OCI-LY1 (cell line): ENCODE measurements at regions not wholly inside any gene's neighbourhood (a gene's known extent, or its start where the extent isn't known, plus 50 kb on each side); places are given as distances from the start of the nearest gene placed in this dataset.

Experiments used
- H2AFZ ChIP-seq: fragments of 200-600 bp; sonication (generic), shearing (Covaris generic); 2 replicates; pipeline ENCODE4 v1.6.0; 2014; ENCODE audit warnings: antibody characterized with exemption, mild to moderate bottlenecking, low read length
- H3F3A ChIP-seq: fragments of 200-600 bp; sonication (generic), shearing (Covaris generic); 2 replicates; pipeline ENCODE4 v1.6.0; 2014; ENCODE audit warnings: mild to moderate bottlenecking, antibody characterized with exemption, low read length, moderate library complexity; ENCODE audit not compliant: insufficient read depth
- H3K27ac ChIP-seq: fragments of 200-600 bp; sonication (generic); 2 replicates; pipeline ENCODE4 v1.5.1; 2014; ENCODE audit warnings: low read length, mixed run types, mild to moderate bottlenecking, low read depth; ENCODE audit not compliant: poor library complexity, severe bottlenecking
- H3K27me3 ChIP-seq: fragments of 200-600 bp; sonication (generic); 2 replicates; pipeline ENCODE4 v1.6.0; 2014; ENCODE audit warnings: antibody characterized with exemption, mild to moderate bottlenecking, low read length, moderate library complexity; ENCODE audit not compliant: insufficient read depth
- H3K36me3 ChIP-seq: fragments of 200-600 bp; sonication (generic); 2 replicates; pipeline ENCODE4 v1.6.1; 2014; ENCODE audit warnings: mild to moderate bottlenecking, antibody characterized with exemption, low read length, moderate library complexity, mixed read lengths; ENCODE audit not compliant: insufficient read depth
- H3K4me1 ChIP-seq: fragments of 200-600 bp; sonication (generic); 2 replicates; pipeline ENCODE4 v1.5.1; 2014; ENCODE audit warnings: mild to moderate bottlenecking, low read length, moderate library complexity; ENCODE audit not compliant: insufficient read depth, severe bottlenecking
- H3K4me2 ChIP-seq: fragments of 200-600 bp; sonication (generic), shearing (Covaris generic); 2 replicates; pipeline ENCODE4 v1.6.1; 2014; ENCODE audit warnings: low read length
- H3K4me3 ChIP-seq: fragments of 200-600 bp; sonication (generic); 2 replicates; pipeline ENCODE4 v1.5.1; 2014; ENCODE audit warnings: low read length, low read depth, mild to moderate bottlenecking, mixed read lengths; ENCODE audit not compliant: poor library complexity, severe bottlenecking
- H3K79me2 ChIP-seq: fragments of 200-600 bp; shearing (Covaris generic); 2 replicates; pipeline ENCODE4 v1.6.1; 2016; ENCODE audit warnings: mixed run types, low read length, mixed read lengths; ENCODE audit not compliant: insufficient read depth
- H3K9ac ChIP-seq: fragments of 200-600 bp; sonication (generic), shearing (Covaris generic); 2 replicates; pipeline ENCODE4 v1.6.1; 2014; ENCODE audit warnings: mild to moderate bottlenecking, low read length, mixed read lengths
- H3K9me2 ChIP-seq: fragments of 200-600 bp; sonication (generic), shearing (Covaris generic); 2 replicates; pipeline ENCODE4 v1.6.1; 2014; ENCODE audit warnings: low read depth, mild to moderate bottlenecking, low read length, mixed read lengths
- H3K9me3 ChIP-seq: fragments of 200-600 bp; shearing (Covaris generic); 2 replicates; pipeline ENCODE4 v1.6.1; 2014; ENCODE audit warnings: low read length, mixed read lengths
- H4K20me1 ChIP-seq: fragments of 200-600 bp; sonication (generic), shearing (Covaris generic); 2 replicates; pipeline ENCODE4 v1.6.0; 2016; ENCODE audit warnings: mild to moderate bottlenecking, low read length; ENCODE audit not compliant: insufficient read depth
- EZH2 ChIP-seq: fragments of 200-600 bp; sonication (generic), shearing (Covaris generic); IDR thresholded peaks from 2 replicates; pipeline ENCODE4 v1.8.0; 2017; ENCODE audit warnings: borderline replicate concordance, mixed run types, mild to moderate bottlenecking, antibody characterized with exemption, low read length, moderate library complexity, mixed read lengths
- TF ChIP-seq, protein P1 (sequence below): fragments of 200-600 bp; sonication (generic), shearing (Covaris generic); IDR thresholded peaks from 2 replicates; pipeline ENCODE4 v1.5.1; 2017; ENCODE audit warnings: mild to moderate bottlenecking, antibody characterized with exemption, low read length, moderate library complexity, mixed read lengths

GRCh38 chr4:175346376-175346775 is 428.2 kb downstream of the ADAM29 start:
- no peaks in the 10 kb centered on the region for H3K36me3 ChIP-seq
- TF ChIP-seq, protein P1, sequence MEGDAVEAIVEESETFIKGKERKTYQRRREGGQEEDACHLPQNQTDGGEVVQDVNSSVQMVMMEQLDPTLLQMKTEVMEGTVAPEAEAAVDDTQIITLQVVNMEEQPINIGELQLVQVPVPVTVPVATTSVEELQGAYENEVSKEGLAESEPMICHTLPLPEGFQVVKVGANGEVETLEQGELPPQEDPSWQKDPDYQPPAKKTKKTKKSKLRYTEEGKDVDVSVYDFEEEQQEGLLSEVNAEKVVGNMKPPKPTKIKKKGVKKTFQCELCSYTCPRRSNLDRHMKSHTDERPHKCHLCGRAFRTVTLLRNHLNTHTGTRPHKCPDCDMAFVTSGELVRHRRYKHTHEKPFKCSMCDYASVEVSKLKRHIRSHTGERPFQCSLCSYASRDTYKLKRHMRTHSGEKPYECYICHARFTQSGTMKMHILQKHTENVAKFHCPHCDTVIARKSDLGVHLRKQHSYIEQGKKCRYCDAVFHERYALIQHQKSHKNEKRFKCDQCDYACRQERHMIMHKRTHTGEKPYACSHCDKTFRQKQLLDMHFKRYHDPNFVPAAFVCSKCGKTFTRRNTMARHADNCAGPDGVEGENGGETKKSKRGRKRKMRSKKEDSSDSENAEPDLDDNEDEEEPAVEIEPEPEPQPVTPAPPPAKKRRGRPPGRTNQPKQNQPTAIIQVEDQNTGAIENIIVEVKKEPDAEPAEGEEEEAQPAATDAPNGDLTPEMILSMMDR = no peak
- TF ChIP-seq EZH2 = no peak
- H4K20me1 ChIP-seq = no peaks in the 10 kb centered on the region
- H3K27ac ChIP-seq = no peak overlapping the region
- no peak overlapping the region for H2AFZ ChIP-seq
- H3K79me2 ChIP-seq = no peaks in the 10 kb centered on the region
- no peaks in the 10 kb centered on the region for H3K27me3 ChIP-seq
- H3K4me3 ChIP-seq = no peak overlapping the region
- H3K9ac ChIP-seq = no peak overlapping the region
- peaks cover 35% of the 10 kb centered on the region for H3K4me1 ChIP-seq
- peaks cover 4% of the 10 kb centered on the region; the same call in 1 of the 2 replicates for H3K9me3 ChIP-seq
- H3K9me2 ChIP-seq = no peaks in the 10 kb centered on the region
- no peak overlapping the region for H3K4me2 ChIP-seq
- no peaks in the 10 kb centered on the region for H3F3A ChIP-seq

DNA sequence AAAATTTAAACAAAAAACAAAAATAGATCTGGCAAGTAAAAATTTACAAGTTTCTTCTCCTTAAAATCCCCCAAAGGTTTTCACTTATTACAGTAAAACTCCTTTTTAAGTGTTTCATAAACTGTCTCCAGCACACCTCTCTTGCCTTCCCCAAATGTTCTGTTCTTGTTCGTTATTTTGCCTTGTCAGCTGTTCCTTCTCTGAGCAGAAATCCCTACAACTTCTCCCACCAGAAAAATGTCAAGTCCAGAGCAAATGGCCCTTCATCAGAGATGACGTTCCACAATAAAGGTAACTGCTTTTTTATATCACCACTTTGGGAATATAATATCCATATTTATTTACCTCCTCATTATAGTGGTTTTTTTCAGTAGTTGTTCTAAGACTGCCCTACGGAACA is 432.1 kb downstream of the ADAM29 start:
- Histone ChIP-seq H2AFZ (peak overlapping the region; percentile 51; the same call in 1 of the 2 replicates), H3K4me3 (peak overlapping the region; percentile 36), H3K9me3 (no peaks in the 10 kb centered on the region), H3K4me2 (peak overlapping the region; percentile 63), H3K27ac (peak overlapping the region; percentile 94), H3K36me3 (no peaks in the 10 kb centered on the region), H3K9me2 (no peaks in the 10 kb centered on the region), H3K27me3 (no peaks in the 10 kb centered on the region), H3F3A (no peaks in the 10 kb centered on the region), H3K4me1 (peaks cover 52% of the 10 kb centered on the region), H3K9ac (peak overlapping the region; percentile 57), H3K79me2 (no peaks in the 10 kb centered on the region), H4K20me1 (no peaks in the 10 kb centered on the region)
- TF ChIP-seq, protein P1 = no peak
- TF ChIP-seq EZH2 = no peak

DNA sequence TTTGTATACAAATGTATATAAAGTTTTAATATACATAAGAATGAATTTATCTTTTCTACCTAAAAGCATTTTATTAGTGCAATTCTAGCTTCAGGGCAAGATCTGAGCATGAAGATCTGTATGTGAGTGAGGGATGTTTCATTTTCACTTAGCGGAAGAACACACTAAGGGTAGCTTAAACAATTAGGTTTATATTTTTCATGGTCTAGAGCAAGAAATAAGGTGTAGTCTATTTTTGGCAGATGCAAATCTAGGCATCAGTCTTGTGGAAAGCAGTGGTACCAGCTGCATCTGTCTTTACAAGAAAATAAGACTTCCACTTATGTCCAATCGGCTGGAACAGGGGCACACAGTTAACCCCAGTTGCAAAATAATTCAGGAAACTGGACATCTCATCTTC is 433.3 kb downstream of the ADAM29 start:
- H3K27ac ChIP-seq = peak overlapping the region; percentile 94
- H3K27me3 ChIP-seq = no peaks in the 10 kb centered on the region
- peak overlapping the region; percentile 63 for H3K4me2 ChIP-seq
- no peaks in the 10 kb centered on the region for H3K79me2 ChIP-seq
- TF ChIP-seq EZH2 = no peak
- H3F3A ChIP-seq = no peaks in the 10 kb centered on the region
- H3K9me2 ChIP-seq = no peaks in the 10 kb centered on the region
- no peaks in the 10 kb centered on the region for H3K36me3 ChIP-seq
- no peaks in the 10 kb centered on the region for H3K9me3 ChIP-seq
- H2AFZ ChIP-seq = peak overlapping the region; percentile 66; the same call in 1 of the 2 replicates
- peaks cover 52% of the 10 kb centered on the region for H3K4me1 ChIP-seq
- H3K4me3 ChIP-seq = peak overlapping the region; percentile 36
- H3K9ac ChIP-seq = peak overlapping the region; percentile 60
- no peaks in the 10 kb centered on the region for H4K20me1 ChIP-seq

GRCh38 chr4:175369087-175369486 is 443.0 kb downstream of the GPM6A start:
- no peaks in the 10 kb centered on the region for H4K20me1 ChIP-seq
- no peak overlapping the region for H3K4me3 ChIP-seq
- H3K9me2 ChIP-seq = no peaks in the 10 kb centered on the region
- no peaks in the 10 kb centered on the region for H3K9me3 ChIP-seq
- peaks cover 33% of the 10 kb centered on the region for H3K4me1 ChIP-seq
- H3F3A ChIP-seq = no peaks in the 10 kb centered on the region
- H3K36me3 ChIP-seq = no peaks in the 10 kb centered on the region
- no peak overlapping the region for H3K9ac ChIP-seq
- H3K27me3 ChIP-seq = no peaks in the 10 kb centered on the region
- H3K79me2 ChIP-seq = no peaks in the 10 kb centered on the region
- H3K4me2 ChIP-seq = no peak overlapping the region
- TF ChIP-seq, protein P1 = no peak
- no peak for TF ChIP-seq EZH2
- no peak overlapping the region for H3K27ac ChIP-seq
- peak overlapping the region; percentile 66 for H2AFZ ChIP-seq
